AG04450 (cell line): ENCODE measurements at regions not wholly inside any gene's neighbourhood (a gene's known extent, or its start where the extent isn't known, plus 50 kb on each side); places are given as distances from the start of the nearest gene placed in this dataset.

ENCODE experiments used
- CTCF ChIA-PET: fragments of 300-600, 350-600 bp; formaldehyde crosslinking; extraction: SDS; loops from one replicate; lab custom pipeline; 2022; ENCODE audit warnings: antibody characterized with exemption, inconsistent platforms; lab: Charles Lee
- POLR2A ChIA-PET: fragments of 350-600 bp; formaldehyde crosslinking; extraction: SDS; loops from one replicate; lab custom pipeline; 2021; ENCODE audit warnings: antibody characterized with exemption, inconsistent platforms; lab: Yijun Ruan, JAX
- DNase-seq: peaks from one replicate; pipeline ENCODE4 v3.0.0-alpha.2; 2011; ENCODE audit warnings: low read depth, low spot score
- H3K27ac ChIP-seq: one replicate; pipeline ENCODE4 v1.5.1; 2012; ENCODE audit warnings: low read depth, low read length, control low read depth
- H3K27me3 ChIP-seq: one replicate; pipeline ENCODE4 v1.6.0; 2012; ENCODE audit warnings: low read length; ENCODE audit not compliant: control insufficient read depth, insufficient read depth
- H3K4me3 ChIP-seq: 2 replicates; pipeline ENCODE4 v1.5.1; 2011; ENCODE audit warnings: mild to moderate bottlenecking, low read depth, low read length, control low read depth
- H3K9me3 ChIP-seq: 2 replicates; pipeline ENCODE4 v1.5.1; 2012; ENCODE audit warnings: low read length; ENCODE audit not compliant: control insufficient read depth, insufficient read depth
- CTCF ChIP-seq: IDR thresholded peaks from 2 replicates; pipeline ENCODE4 v1.5.1; 2011; ENCODE audit warnings: low read depth, low read length, control low read depth, inconsistent platforms

- no peaks in the 10 kb centered on the region for H3K27me3 ChIP-seq
- ChIA-PET CTCF (no interaction called here), POLR2A (no interaction called here)
- no peak for DNase-seq
- no peak overlapping the region for H3K4me3 ChIP-seq
- no peak for TF ChIP-seq CTCF
- no peaks in the 10 kb centered on the region for H3K9me3 ChIP-seq
- H3K27ac ChIP-seq = no peak overlapping the region
Measured at GRCh38 chr1:30610917-30611316, 112.5 kb downstream of the MATN1 start.

- ChIA-PET CTCF (no interaction called here), POLR2A (no interaction called here)
- Histone ChIP-seq H3K27ac (no peak overlapping the region), H3K27me3 (no peaks in the 10 kb centered on the region), H3K9me3 (no peaks in the 10 kb centered on the region), H3K4me3 (no peak overlapping the region)
- TF ChIP-seq CTCF = no peak
- DNase-seq = no peak
Measured at GRCh38 chr1:30609999-30610345, 113.4 kb downstream of the MATN1 start.

- no peak for DNase-seq
- no peak overlapping the region for H3K4me3 ChIP-seq
- no peaks in the 10 kb centered on the region for H3K9me3 ChIP-seq
- CTCF ChIA-PET = no interaction called here
- H3K27ac ChIP-seq = no peak overlapping the region
- POLR2A ChIA-PET = no interaction called here
- TF ChIP-seq CTCF = no peak
- H3K27me3 ChIP-seq = no peaks in the 10 kb centered on the region
Measured at GRCh38 chr1:30609336-30609998, 113.9 kb downstream of the MATN1 start.

GRCh38 chr1:30607723-30608122, 115.7 kb downstream of the MATN1 start:
- no peak overlapping the region for H3K4me3 ChIP-seq
- POLR2A ChIA-PET = no interaction called here
- DNase-seq = no peak
- TF ChIP-seq CTCF = no peak
- no peaks in the 10 kb centered on the region for H3K9me3 ChIP-seq
- CTCF ChIA-PET = no interaction called here
- H3K27ac ChIP-seq = no peak overlapping the region
- H3K27me3 ChIP-seq = no peaks in the 10 kb centered on the region

GRCh38 chr1:30606166-30606565, 117.2 kb downstream of the MATN1 start:
- CTCF ChIA-PET = no interaction called here
- TF ChIP-seq CTCF = no peak
- Histone ChIP-seq H3K9me3 (no peaks in the 10 kb centered on the region), H3K27me3 (no peaks in the 10 kb centered on the region), H3K27ac (no peak overlapping the region), H3K4me3 (no peak overlapping the region)
- POLR2A ChIA-PET = no interaction called here
- DNase-seq = no peak
